ENCODE measurements at regions not wholly inside any gene's neighbourhood (a gene's known extent, or its start where the extent isn't known, plus 50 kb on each side); places are given as distances from the start of the nearest gene placed in this dataset.

- TF ChIP-seq SIN3A (IDR thresholded peaks at IDR 0.05; ENCODE audit: borderline replicate concordance, insufficient read depth, low read length) (no peak), POLR2AphosphoS5 (IDR thresholded peaks at IDR 0.05; ENCODE audit: low read depth, low read length) (no peak), TAF1 (IDR thresholded peaks at IDR 0.05; ENCODE audit: borderline replicate concordance, insufficient read depth, low read length) (no peak)
- TF ChIP-seq, protein P1, sequence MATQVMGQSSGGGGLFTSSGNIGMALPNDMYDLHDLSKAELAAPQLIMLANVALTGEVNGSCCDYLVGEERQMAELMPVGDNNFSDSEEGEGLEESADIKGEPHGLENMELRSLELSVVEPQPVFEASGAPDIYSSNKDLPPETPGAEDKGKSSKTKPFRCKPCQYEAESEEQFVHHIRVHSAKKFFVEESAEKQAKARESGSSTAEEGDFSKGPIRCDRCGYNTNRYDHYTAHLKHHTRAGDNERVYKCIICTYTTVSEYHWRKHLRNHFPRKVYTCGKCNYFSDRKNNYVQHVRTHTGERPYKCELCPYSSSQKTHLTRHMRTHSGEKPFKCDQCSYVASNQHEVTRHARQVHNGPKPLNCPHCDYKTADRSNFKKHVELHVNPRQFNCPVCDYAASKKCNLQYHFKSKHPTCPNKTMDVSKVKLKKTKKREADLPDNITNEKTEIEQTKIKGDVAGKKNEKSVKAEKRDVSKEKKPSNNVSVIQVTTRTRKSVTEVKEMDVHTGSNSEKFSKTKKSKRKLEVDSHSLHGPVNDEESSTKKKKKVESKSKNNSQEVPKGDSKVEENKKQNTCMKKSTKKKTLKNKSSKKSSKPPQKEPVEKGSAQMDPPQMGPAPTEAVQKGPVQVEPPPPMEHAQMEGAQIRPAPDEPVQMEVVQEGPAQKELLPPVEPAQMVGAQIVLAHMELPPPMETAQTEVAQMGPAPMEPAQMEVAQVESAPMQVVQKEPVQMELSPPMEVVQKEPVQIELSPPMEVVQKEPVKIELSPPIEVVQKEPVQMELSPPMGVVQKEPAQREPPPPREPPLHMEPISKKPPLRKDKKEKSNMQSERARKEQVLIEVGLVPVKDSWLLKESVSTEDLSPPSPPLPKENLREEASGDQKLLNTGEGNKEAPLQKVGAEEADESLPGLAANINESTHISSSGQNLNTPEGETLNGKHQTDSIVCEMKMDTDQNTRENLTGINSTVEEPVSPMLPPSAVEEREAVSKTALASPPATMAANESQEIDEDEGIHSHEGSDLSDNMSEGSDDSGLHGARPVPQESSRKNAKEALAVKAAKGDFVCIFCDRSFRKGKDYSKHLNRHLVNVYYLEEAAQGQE (IDR thresholded peaks at IDR 0.05; ENCODE audit: insufficient read depth in 1 of 2, low read depth in 2 of 2, low read length in 2 of 2) = no peak
These were observed 320.8 kb upstream of the RASGEF1B start for GRCh38 chr4:81792521-81792920.
